ENCODE measurements at regions not wholly inside any gene's neighbourhood (a gene's known extent, or its start where the extent isn't known, plus 50 kb on each side); places are given as distances from the start of the nearest gene placed in this dataset.

- DNase-seq, result peak in 2 of 5 donors; percentile 56 to 59
- no peaks in the 10 kb centered on the region for H3K36me3 ChIP-seq (ENCODE audit: control insufficient read depth in 2 of 3, insufficient read depth in 3 of 3, low read length in 3 of 3)
- intact Hi-C loops (cut with DNase I), result no loop called here
- H3K9ac ChIP-seq (ENCODE audit: low read length in 3 of 3), result no peak overlapping the region
- H3K27ac ChIP-seq (ENCODE audit: low read depth in 2 of 2, low read length in 2 of 2), result no peak overlapping the region
- FAIRE-seq, result no peak
- no peak for TF ChIP-seq CTCF (IDR thresholded peaks at IDR 0.05; ENCODE audit: borderline replicate concordance, extremely low read depth, insufficient read depth)
- H3K9me3 ChIP-seq (ENCODE audit: control insufficient read depth in 2 of 3, insufficient read depth in 1 of 3, low read length in 3 of 3), result peaks cover 0 to 4% (median 0%) of the 10 kb centered on the region in 3 donors
- H3K4me1 ChIP-seq (ENCODE audit: control insufficient read depth in 2 of 3, insufficient read depth in 2 of 3, low read depth in 1 of 3, low read length in 3 of 3), result no peaks in the 10 kb centered on the region
- no peaks in the 10 kb centered on the region for H3K27me3 ChIP-seq (ENCODE audit: control insufficient read depth, insufficient read depth, low read length)
- no peak overlapping the region for H3K4me3 ChIP-seq (ENCODE audit: low read length in 3 of 3)
Measured at GRCh38 chr4:56187688-56188087, 199.6 kb downstream of the AASDH start.

DNA sequence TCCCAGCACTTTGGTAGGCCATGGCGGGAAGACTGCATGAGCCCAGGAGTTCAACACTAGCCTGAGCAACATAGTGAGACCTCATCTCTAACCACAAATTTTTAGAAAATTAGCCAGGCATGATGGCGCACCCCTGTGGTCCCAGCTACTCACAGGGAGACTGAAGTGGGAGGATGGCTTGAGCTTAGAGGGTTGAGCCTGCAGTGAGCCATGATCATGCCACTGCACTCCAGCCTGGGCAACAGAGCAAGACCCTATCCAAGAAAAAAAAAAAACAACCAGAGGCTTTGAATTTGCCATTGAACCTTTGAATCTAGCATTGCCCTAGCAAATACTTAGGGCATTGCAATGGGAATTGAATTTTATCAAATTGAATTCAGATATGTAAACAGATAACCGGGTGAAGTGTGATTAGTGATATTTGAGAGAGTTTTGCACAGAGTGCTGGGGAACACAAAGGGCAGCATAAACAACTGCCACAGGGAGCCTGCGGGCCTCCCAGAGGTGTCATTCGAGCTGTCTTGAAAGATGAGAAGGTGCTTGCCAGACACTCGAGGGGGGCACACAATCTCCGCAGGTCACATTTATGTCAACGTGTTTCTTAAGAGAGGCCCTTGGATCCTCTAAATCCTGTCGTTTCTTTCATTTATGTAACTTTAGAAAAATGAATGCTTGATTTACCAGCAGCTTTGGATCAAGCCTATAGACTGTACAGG lies 200.3 kb downstream of the AASDH start:
- H3K4me1 ChIP-seq (ENCODE audit: control insufficient read depth in 2 of 3, insufficient read depth in 2 of 3, low read depth in 1 of 3, low read length in 3 of 3), result no peaks in the 10 kb centered on the region
- no peak overlapping the region for H3K9ac ChIP-seq (ENCODE audit: low read length in 3 of 3)
- no peaks in the 10 kb centered on the region for H3K27me3 ChIP-seq (ENCODE audit: control insufficient read depth, insufficient read depth, low read length)
- H3K4me3 ChIP-seq (ENCODE audit: low read length in 3 of 3), result no peak overlapping the region
- no peak for FAIRE-seq
- no peaks in the 10 kb centered on the region for H3K36me3 ChIP-seq (ENCODE audit: control insufficient read depth in 2 of 3, insufficient read depth in 3 of 3, low read length in 3 of 3)
- H3K27ac ChIP-seq (ENCODE audit: low read depth in 2 of 2, low read length in 2 of 2), result no peak overlapping the region
- peaks cover 0 to 4% (median 0%) of the 10 kb centered on the region in 3 donors for H3K9me3 ChIP-seq (ENCODE audit: control insufficient read depth in 2 of 3, insufficient read depth in 1 of 3, low read length in 3 of 3)
- TF ChIP-seq CTCF (IDR thresholded peaks at IDR 0.05; ENCODE audit: borderline replicate concordance, extremely low read depth, insufficient read depth), result no peak
- intact Hi-C loops (cut with DNase I), result no loop called here
- DNase-seq, result peak in 4 of 5 donors; percentile 61 to 72 (median 64)

DNA sequence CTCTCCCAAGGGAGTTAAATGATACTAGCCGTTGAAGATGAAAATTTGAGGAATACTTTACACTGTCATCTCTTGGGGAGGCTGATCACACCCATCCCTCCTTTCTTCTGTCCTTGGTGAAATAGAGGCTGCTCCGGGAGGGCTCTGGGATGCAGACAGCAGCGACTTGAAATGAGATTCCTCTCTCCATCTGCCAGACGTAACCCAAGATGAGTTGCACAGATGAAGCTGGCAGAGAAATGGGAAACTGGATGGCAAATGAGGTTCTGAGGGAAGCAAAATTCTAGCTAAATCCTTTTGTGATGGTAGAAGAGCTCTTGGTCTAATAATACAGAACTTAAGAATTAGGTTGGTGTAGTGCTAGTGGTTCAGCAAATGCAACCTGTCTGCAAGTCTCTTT lies 201.4 kb downstream of the AASDH start:
- DNase-seq, result peak in 2 of 5 donors; percentile 38 to 39
- Histone ChIP-seq H3K9me3 (ENCODE audit: control insufficient read depth in 2 of 3, insufficient read depth in 1 of 3, low read length in 3 of 3) (no peaks in the 10 kb centered on the region), H3K36me3 (ENCODE audit: control insufficient read depth in 2 of 3, insufficient read depth in 3 of 3, low read length in 3 of 3) (no peaks in the 10 kb centered on the region), H3K4me3 (ENCODE audit: low read length in 3 of 3) (no peak overlapping the region), H3K27ac (ENCODE audit: low read depth in 2 of 2, low read length in 2 of 2) (no peak overlapping the region), H3K4me1 (ENCODE audit: control insufficient read depth in 2 of 3, insufficient read depth in 2 of 3, low read depth in 1 of 3, low read length in 3 of 3) (no peaks in the 10 kb centered on the region), H3K9ac (ENCODE audit: low read length in 3 of 3) (no peak overlapping the region), H3K27me3 (ENCODE audit: control insufficient read depth, insufficient read depth, low read length) (no peaks in the 10 kb centered on the region)
- no peak for TF ChIP-seq CTCF (IDR thresholded peaks at IDR 0.05; ENCODE audit: borderline replicate concordance, extremely low read depth, insufficient read depth)
- no peak for FAIRE-seq
- intact Hi-C loops (cut with DNase I), result no loop called here

DNA sequence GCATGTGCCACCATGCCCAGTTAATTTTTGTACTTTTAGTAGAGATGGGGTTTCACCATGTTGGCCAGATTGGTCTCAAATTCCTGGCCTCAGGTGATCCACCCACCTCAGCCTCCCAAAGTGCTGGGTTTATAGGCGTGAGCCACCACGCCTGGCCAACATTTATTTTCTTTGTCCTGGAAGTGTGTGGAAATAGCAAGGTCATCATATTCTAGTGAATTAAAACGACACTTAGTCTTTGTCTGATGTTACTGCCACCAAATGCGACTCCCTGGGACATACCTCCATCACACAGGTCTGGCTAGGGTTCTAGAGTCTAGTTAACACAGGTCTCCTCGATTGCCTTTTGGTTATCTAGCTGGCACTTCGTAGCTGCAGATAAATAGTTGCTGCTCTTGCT lies 203.1 kb downstream of the AASDH start:
- FAIRE-seq (no peak), DNase-seq (no peak)
- Histone ChIP-seq H3K4me1 (ENCODE audit: control insufficient read depth in 2 of 3, insufficient read depth in 2 of 3, low read depth in 1 of 3, low read length in 3 of 3) (no peaks in the 10 kb centered on the region), H3K27ac (ENCODE audit: low read depth in 2 of 2, low read length in 2 of 2) (no peak overlapping the region), H3K9ac (ENCODE audit: low read length in 3 of 3) (no peak overlapping the region), H3K4me3 (ENCODE audit: low read length in 3 of 3) (no peak overlapping the region), H3K27me3 (ENCODE audit: control insufficient read depth, insufficient read depth, low read length) (no peaks in the 10 kb centered on the region), H3K36me3 (ENCODE audit: control insufficient read depth in 2 of 3, insufficient read depth in 3 of 3, low read length in 3 of 3) (no peaks in the 10 kb centered on the region), H3K9me3 (ENCODE audit: control insufficient read depth in 2 of 3, insufficient read depth in 1 of 3, low read length in 3 of 3) (no peaks in the 10 kb centered on the region)
- intact Hi-C loops (cut with DNase I), result no loop called here
- no peak for TF ChIP-seq CTCF (IDR thresholded peaks at IDR 0.05; ENCODE audit: borderline replicate concordance, extremely low read depth, insufficient read depth)
